ENCODE measurements at regions not wholly inside any gene's neighbourhood (a gene's known extent, or its start where the extent isn't known, plus 50 kb on each side); places are given as distances from the start of the nearest gene placed in this dataset.

- no peak for TF ChIP-seq POLR2A (IDR thresholded peaks at IDR 0.05; ENCODE audit: low read length)
- TF ChIP-seq GATA1 (IDR thresholded peaks at IDR 0.05; ENCODE audit: low read depth, low read length): no peak
Observed at GRCh38 chrX:15942307-15942706, 87.7 kb upstream of the AP1S2 start.
